Natural killer cell (primary cell): ENCODE measurements at regions not wholly inside any gene's neighbourhood (a gene's known extent, or its start where the extent isn't known, plus 50 kb on each side); places are given as distances from the start of the nearest gene placed in this dataset.

Source experiments
- ATAC-seq, 3 donors: fragments of 150-1000 bp in 2 of 3; fragments of 200-7000 bp in 1 of 3; cut with Tn5 transposase; 1 replicate in 1 of 3; 2 replicates in 2 of 3; pipeline ENCODE4 v1.10.0; 2021; ENCODE audit warnings: mild to moderate bottlenecking in 2 of 3, moderate library complexity in 2 of 3
- DNase-seq, 2 donors: peaks; one replicate each; pipeline versions ENCODE4 v3.0.0 to v3.0.0-alpha.2; 2013 to 2021; ENCODE audit warnings: mixed read lengths in 1 of 2
- H3K27ac ChIP-seq: one replicate; pipeline ENCODE4 v1.5.1; 2013; ENCODE audit warnings: mild to moderate bottlenecking, low read length
- H3K27me3 ChIP-seq: one replicate; pipeline ENCODE4 v1.6.1; 2013; ENCODE audit warnings: low read length; ENCODE audit not compliant: control insufficient read depth, insufficient read depth
- H3K36me3 ChIP-seq: one replicate; pipeline ENCODE4 v1.6.1; 2013; ENCODE audit warnings: low read length; ENCODE audit not compliant: control insufficient read depth, insufficient read depth
- H3K4me1 ChIP-seq: one replicate; pipeline ENCODE4 v1.6.1; 2013; ENCODE audit warnings: low read length; ENCODE audit not compliant: control insufficient read depth, insufficient read depth
- H3K4me3 ChIP-seq: one replicate; pipeline ENCODE4 v1.5.1; 2013; ENCODE audit warnings: low read length
- H3K9me3 ChIP-seq: one replicate; pipeline ENCODE4 v1.6.1; 2013; ENCODE audit warnings: low read length; ENCODE audit not compliant: control insufficient read depth, insufficient read depth
- H3K27ac Mint-ChIP-seq, 2 donors: one replicate each; pipeline ENCODE4 v1.8.0; 2022; ENCODE audit warnings: mild to moderate bottlenecking in 2 of 2, mixed read lengths in 2 of 2, moderate library complexity in 1 of 2
- H3K27me3 Mint-ChIP-seq, 2 donors: one replicate each; pipeline ENCODE4 v1.8.0; 2022; ENCODE audit warnings: low read depth in 2 of 2, mixed read lengths in 2 of 2
- H3K36me3 Mint-ChIP-seq: one replicate; pipeline ENCODE4 v1.8.0; 2022; ENCODE audit warnings: mixed read lengths
- H3K4me1 Mint-ChIP-seq, 2 donors: one replicate each; pipeline ENCODE4 v1.8.0; 2022; ENCODE audit warnings: mixed read lengths in 2 of 2
- H3K4me3 Mint-ChIP-seq: one replicate; pipeline ENCODE4 v1.8.0; 2022; ENCODE audit warnings: mild to moderate bottlenecking, moderate library complexity, mixed read lengths
- H3K9me3 Mint-ChIP-seq, 2 donors: one replicate each; pipeline ENCODE4 v1.8.0; 2022; ENCODE audit warnings: mixed read lengths in 2 of 2
- CTCF ChIP-seq: fragments of 200-600 bp; IDR thresholded peaks from one replicate; pipeline ENCODE4 v1.8.0; 2022; ENCODE audit warnings: antibody characterized with exemption
- WGBS: methylation state at CpG from one replicate; pipeline ENCODE4 v1.1.7; 2013; ENCODE audit warnings: missing lambda C conversion rate; ENCODE audit not compliant: insufficient coverage; 5-methylcytosine and 5-hydroxymethylcytosine counted together
- intact Hi-C: fragments of 100-400 bp; cut with micrococcal nuclease; formaldehyde crosslinking; loops from one replicate; pipeline ENCODE4 v1.14.2; 2022

GRCh38 chr9:108376140-108376539, 479.6 kb downstream of the ACTL7B start:
- Histone ChIP-seq H3K4me1 (no peaks in the 10 kb centered on the region), H3K27me3 (no peaks in the 10 kb centered on the region), H3K9me3 (no peaks in the 10 kb centered on the region), H3K4me3 (no peak overlapping the region), H3K27ac (no peak overlapping the region), H3K36me3 (no peaks in the 10 kb centered on the region)
- Mint-ChIP-seq H3K9me3 (peaks cover 8 to 13% of the 10 kb centered on the region in 2 donors), H3K4me3 (no peak overlapping the region), H3K27me3 (no peaks in the 10 kb centered on the region), H3K4me1 (no peaks in the 10 kb centered on the region), H3K36me3 (no peaks in the 10 kb centered on the region), H3K27ac (no peak overlapping the region)
- no peak for TF ChIP-seq CTCF
- ATAC-seq (no peak), DNase-seq (no peak)
- intact Hi-C loops, result no loop called here

- H3K27ac Mint-ChIP-seq, result no peak overlapping the region
- H3K4me3 ChIP-seq, result no peak overlapping the region
- TF ChIP-seq CTCF, result no peak
- no peak overlapping the region for H3K4me3 Mint-ChIP-seq
- DNase-seq (no peak), ATAC-seq (no peak)
- no peak overlapping the region for H3K27ac ChIP-seq
- no peaks in the 10 kb centered on the region for H3K9me3 ChIP-seq
- H3K27me3 ChIP-seq, result no peaks in the 10 kb centered on the region
- no peaks in the 10 kb centered on the region for H3K36me3 Mint-ChIP-seq
- no peaks in the 10 kb centered on the region for H3K4me1 Mint-ChIP-seq
- no peaks in the 10 kb centered on the region for H3K4me1 ChIP-seq
- intact Hi-C loops, result no loop called here
- H3K36me3 ChIP-seq, result no peaks in the 10 kb centered on the region
- peaks cover 8 to 13% of the 10 kb centered on the region in 2 donors for H3K9me3 Mint-ChIP-seq
- no peaks in the 10 kb centered on the region for H3K27me3 Mint-ChIP-seq
These were observed 481.2 kb downstream of the ACTL7B start for GRCh38 chr9:108374626-108375025.

- Mint-ChIP-seq H3K4me3 (no peak overlapping the region), H3K4me1 (no peaks in the 10 kb centered on the region), H3K36me3 (no peaks in the 10 kb centered on the region), H3K27me3 (no peaks in the 10 kb centered on the region), H3K27ac (no peak overlapping the region), H3K9me3 (peaks cover 8 to 11% of the 10 kb centered on the region in 2 donors)
- Histone ChIP-seq H3K9me3 (no peaks in the 10 kb centered on the region), H3K4me1 (no peaks in the 10 kb centered on the region), H3K27ac (no peak overlapping the region), H3K36me3 (no peaks in the 10 kb centered on the region), H3K27me3 (no peaks in the 10 kb centered on the region), H3K4me3 (no peak overlapping the region)
- no peak for TF ChIP-seq CTCF
- DNase-seq (no peak), ATAC-seq (no peak)
- intact Hi-C loops, result no loop called here
These were observed 488.6 kb downstream of the ACTL7B start for GRCh38 chr9:108367188-108367587.

GRCh38 chr9:108363311-108363710, 492.5 kb downstream of the ACTL7B start:
- no peaks in the 10 kb centered on the region for H3K27me3 Mint-ChIP-seq
- Histone ChIP-seq H3K27me3 (no peaks in the 10 kb centered on the region), H3K9me3 (no peaks in the 10 kb centered on the region), H3K4me3 (no peak overlapping the region), H3K27ac (no peak overlapping the region), H3K4me1 (no peaks in the 10 kb centered on the region), H3K36me3 (no peaks in the 10 kb centered on the region)
- H3K4me3 Mint-ChIP-seq, result no peak overlapping the region
- intact Hi-C loops, result no loop called here
- peaks cover 3% of the 10 kb centered on the region in 2 donors for H3K9me3 Mint-ChIP-seq
- DNase-seq (no peak), ATAC-seq (no peak)
- H3K4me1 Mint-ChIP-seq, result no peaks in the 10 kb centered on the region
- H3K36me3 Mint-ChIP-seq, result no peaks in the 10 kb centered on the region
- WGBS, result 81% methylated on average over 1 of the region's 1 CpG
- TF ChIP-seq CTCF, result no peak
- H3K27ac Mint-ChIP-seq, result no peak overlapping the region
